ENCODE measurements at regions not wholly inside any gene's neighbourhood (a gene's known extent, or its start where the extent isn't known, plus 50 kb on each side); places are given as distances from the start of the nearest gene placed in this dataset.
"Not testable (repeated sequence)": the region's sequence is repeated elsewhere in the genome, so short reads cannot be mapped to it uniquely, and the experiment has no call there.

GRCh38 chr6:11407414-11407813 is 130.1 kb upstream of the TMEM170B start:
- no peak for DNase-seq (ENCODE audit: low spot score)

DNA sequence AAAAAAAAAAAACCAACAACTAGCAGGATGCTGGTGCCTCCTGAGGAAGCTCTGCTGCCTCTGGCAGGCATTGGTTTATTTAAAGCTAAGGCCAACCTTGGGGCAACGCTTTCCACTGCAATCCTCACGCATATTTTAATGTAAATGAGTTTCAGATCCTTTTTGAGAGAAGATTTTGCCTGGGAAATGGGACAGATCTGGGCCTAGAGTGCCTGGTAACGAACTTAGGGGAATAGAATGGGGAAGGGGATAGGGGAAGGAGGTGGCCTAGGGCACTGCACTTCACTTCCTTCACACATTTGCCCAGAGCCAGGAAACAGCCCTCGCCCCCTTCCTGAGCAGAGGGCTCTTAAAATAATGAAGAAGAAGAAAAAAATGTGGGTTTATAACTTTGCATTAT is 132.7 kb upstream of the TMEM170B start:
- no peak for DNase-seq (ENCODE audit: low spot score)

DNA sequence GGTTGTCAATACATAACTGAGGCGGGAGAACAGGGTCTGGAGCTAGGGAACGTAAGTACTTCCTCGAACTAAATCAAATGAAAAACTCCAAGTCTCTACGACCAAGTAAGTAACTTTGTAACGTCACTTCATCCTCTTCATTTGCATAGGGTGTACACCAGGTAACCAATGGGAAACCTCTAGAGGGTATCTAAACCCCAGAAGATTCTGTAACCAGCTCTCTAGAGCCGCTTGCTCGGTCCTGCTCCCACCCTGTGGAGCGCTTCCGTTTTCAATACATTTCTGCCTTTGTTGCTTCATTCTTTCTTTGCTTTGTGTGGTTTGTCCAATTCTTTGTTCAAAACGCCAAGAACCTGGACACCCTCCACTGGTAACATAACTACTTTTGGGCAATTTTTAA is 133.5 kb upstream of the TMEM170B start:
- DNase-seq (ENCODE audit: low spot score): no peak

- no peak for DNase-seq (ENCODE audit: low spot score)
Observed at GRCh38 chr6:11403035-11403601, 134.4 kb upstream of the TMEM170B start.

DNA sequence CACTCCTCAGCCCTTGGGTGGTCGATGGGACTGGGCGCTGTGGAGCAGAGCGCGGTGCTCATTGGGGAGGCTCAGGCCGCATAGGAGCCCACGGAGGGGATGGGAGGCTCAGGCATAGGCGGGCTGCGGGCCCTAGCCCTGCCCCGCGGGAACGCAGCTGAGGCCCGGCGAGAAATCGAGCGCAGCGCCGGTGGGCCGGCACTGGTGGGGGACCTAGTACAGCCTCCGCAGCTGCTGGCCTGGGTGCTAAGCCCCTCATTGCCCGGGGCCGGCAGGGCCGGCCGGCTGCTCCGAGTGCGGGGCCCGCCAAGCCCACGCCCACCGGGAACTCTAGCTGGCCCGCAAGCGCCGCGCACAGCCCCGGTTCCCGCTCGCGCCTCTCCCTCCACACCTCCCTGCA is 135.0 kb upstream of the TMEM170B start:
- DNase-seq (ENCODE audit: low spot score): not testable (repeated sequence)

DNA sequence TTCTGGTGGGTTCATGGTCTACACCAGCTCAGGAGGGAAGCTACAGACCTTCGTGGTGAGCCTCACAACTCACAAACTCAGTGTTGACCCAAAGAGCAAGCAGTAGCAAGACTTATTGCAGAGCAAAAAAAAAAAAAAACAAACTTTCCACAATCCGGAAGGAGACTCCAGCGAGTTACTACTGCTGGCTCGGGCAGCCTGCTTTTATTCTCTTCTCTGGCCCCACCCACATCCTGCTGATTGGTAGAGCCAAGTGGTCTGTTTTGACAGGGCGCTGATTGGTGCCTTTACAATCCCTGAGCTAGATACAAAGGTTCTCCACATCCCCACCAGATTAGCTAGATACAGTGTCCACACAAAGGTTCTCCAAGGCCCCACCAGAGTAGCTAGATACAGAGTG is 135.6 kb upstream of the TMEM170B start:
- not testable (repeated sequence) for DNase-seq (ENCODE audit: low spot score)

- no peak for DNase-seq (ENCODE audit: low spot score)
Observed at GRCh38 chr6:11398451-11399326, 138.9 kb upstream of the TMEM170B start.

- no peak for DNase-seq (ENCODE audit: low spot score)
Observed at GRCh38 chr6:11397622-11398450, 139.7 kb upstream of the TMEM170B start.

GRCh38 chr6:11396860-11397259 is 140.7 kb upstream of the TMEM170B start:
- no peak for DNase-seq (ENCODE audit: low spot score)

DNA sequence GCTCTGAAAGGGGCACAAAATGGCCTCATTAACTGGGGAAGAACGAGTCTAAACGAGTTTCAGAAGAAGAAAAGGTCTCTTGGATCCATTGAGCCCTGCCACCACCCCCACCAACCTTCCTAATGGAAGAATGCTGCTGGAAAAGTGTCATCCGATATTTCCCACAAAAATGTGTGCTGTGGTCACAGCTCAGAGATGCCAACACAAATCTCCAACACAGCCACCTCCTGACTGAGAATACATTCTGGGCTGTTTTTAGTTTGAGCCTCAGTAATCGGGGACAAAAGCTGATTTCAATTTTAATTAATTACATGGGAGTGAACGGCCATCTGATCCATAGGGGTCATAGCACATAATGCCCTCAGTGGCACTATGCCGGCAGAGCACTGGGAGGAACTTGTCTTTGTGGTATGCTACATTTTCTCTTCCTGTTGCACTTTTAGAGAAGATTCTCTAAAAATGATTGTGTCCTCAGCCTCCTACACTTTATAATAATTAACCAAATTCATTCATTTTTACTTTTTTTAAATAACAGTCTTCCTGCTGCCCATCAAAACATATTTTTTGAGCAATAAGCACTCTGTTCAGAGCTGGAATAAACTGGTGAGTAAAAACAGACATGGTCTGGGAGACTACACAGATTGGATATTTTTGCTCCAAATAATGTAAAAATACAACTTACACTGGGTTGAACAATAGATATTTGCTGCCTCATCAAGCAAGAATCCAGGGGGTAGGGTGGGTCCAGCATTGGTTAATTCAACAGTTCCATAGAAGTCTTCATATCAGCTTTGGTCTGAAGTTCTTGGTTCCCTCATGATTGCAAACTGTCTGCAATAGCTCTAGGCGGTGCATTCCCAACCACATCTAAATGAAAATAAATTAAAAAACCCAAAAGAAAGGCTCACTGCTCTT is 143.6 kb upstream of the TMEM170B start:
- no peak for DNase-seq (ENCODE audit: low spot score)

DNA sequence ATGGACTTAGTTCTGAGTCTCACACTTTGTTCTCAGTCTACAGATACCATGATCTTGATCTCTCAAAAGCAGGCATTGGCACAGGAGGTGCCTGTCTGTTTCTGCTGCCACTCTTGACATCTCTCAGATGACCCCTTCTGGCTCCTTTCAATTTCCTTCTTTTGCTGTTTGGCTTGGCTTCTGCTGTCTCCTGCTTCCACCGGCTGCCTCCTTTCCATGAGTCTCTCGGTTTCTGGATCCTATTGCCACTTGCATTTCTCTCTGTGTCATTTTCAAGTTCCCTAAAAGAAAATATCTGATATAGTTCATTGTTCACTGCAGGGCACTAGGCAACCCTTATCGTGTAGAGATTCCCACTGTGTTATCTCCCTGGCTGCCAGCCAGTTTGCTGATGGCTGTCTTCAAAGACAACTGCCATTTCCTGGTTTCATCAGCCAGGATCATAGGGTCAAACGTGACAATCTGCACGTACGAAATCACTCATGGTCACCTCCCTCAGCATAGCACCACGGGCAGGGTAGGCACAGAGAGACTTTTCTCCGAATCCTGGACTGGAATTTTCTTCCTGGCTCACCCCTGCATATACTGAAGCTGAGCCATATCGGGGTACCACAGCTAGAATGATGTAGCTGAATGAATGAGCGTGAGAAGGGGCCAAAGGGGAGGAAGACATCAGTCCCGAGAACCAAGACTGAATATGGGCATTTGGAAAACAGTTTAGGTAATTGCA is 144.6 kb upstream of the TMEM170B start:
- peak; percentile 82 for DNase-seq (ENCODE audit: low spot score)

- DNase-seq (ENCODE audit: low spot score): no peak
Observed at GRCh38 chr6:11391934-11392777, 145.4 kb upstream of the TMEM170B start.

DNA sequence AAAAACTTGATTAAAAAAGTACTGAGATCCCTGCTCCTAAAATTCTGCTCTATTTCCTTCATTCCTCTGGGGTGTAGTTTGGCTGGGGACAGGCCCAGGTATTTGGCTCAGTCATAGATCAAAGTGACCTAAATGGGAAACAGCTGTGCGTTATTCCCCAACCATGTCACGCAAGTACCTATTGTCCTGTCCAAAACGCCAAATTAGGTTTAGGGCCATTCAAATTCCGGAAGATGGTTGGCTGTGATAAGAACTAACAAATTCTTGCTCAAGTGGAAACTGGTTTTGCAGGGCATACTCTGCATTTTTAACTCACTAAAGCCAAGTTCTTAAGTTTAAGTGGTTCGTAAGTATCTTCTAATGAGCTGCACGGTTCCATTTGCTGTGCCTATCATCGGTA is 147.6 kb upstream of the TMEM170B start:
- DNase-seq (ENCODE audit: low spot score): no peak

- DNase-seq (ENCODE audit: low spot score): no peak
Observed at GRCh38 chr6:11388983-11389944, 148.3 kb upstream of the TMEM170B start.

GRCh38 chr6:11387707-11388430 is 149.7 kb upstream of the TMEM170B start:
- no peak for DNase-seq (ENCODE audit: low spot score)

GRCh38 chr6:11386726-11387125 is 150.8 kb upstream of the TMEM170B start:
- no peak for DNase-seq (ENCODE audit: low spot score)

GRCh38 chr6:11386323-11386722 is 151.2 kb upstream of the TMEM170B start:
- DNase-seq (ENCODE audit: low spot score): no peak

Data from LoVo (cell line).